Type B pancreatic cell (in vitro differentiated cells): ENCODE measurements at regions not wholly inside any gene's neighbourhood (a gene's known extent, or its start where the extent isn't known, plus 50 kb on each side); places are given as distances from the start of the nearest gene placed in this dataset.

Source experiments
- DNase-seq: peaks from one replicate; pipeline ENCODE4 v3.0.0; 2021; ENCODE audit warnings: mixed read lengths; ENCODE audit not compliant: unreplicated experiment; ENCODE audit errors: extremely low spot score
- H3K27ac Mint-ChIP-seq: 2 replicates; pipeline ENCODE4 v1.8.0; 2021; ENCODE audit warnings: mild to moderate bottlenecking, mixed read lengths
- H3K27me3 Mint-ChIP-seq: 2 replicates; pipeline ENCODE4 v1.8.0; 2021; ENCODE audit warnings: mixed read lengths
- H3K36me3 Mint-ChIP-seq: 2 replicates; pipeline ENCODE4 v1.8.0; 2021; ENCODE audit warnings: mixed read lengths
- H3K4me1 Mint-ChIP-seq: one replicate; pipeline ENCODE4 v1.8.0; 2021; ENCODE audit warnings: mixed read lengths; ENCODE audit not compliant: unreplicated experiment
- H3K4me3 Mint-ChIP-seq: 2 replicates; pipeline ENCODE4 v1.8.0; 2021; ENCODE audit warnings: mild to moderate bottlenecking, mixed read lengths
- H3K9me3 Mint-ChIP-seq: 2 replicates; pipeline ENCODE4 v1.8.0; 2021; ENCODE audit warnings: mixed read lengths
- TF ChIP-seq, protein P1 (sequence below): fragments of 200-600 bp; sonication (generic); conservative IDR thresholded peaks from 2 replicates; pipeline ENCODE4 v1.5.0; 2021; ENCODE audit warnings: antibody characterized with exemption, mild to moderate bottlenecking

DNA sequence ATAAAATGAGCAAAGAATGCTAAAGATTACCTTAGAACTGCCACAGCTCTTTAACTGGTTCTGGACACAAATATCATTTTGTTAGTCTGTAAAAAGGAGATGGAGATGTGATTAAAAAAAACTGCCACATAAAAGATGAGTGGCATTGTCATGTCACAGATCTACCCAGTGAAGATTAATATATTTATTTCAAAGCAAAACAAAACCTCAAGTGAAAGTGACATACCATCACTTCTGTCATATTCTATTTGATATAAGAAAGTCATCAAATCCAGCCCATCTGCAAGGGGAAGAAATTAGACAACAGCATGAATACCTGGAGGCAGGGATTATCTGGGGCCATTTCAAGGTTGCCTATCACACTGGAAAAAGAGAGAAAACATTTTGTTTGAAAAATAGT lies 417.6 kb upstream of the LRRTM4 start:
- H3K9me3 Mint-ChIP-seq: no peaks in the 10 kb centered on the region
- DNase-seq: no peak
- H3K27ac Mint-ChIP-seq: no peak overlapping the region
- no peaks in the 10 kb centered on the region for H3K4me1 Mint-ChIP-seq
- H3K36me3 Mint-ChIP-seq: no peaks in the 10 kb centered on the region
- no peak overlapping the region for H3K4me3 Mint-ChIP-seq
- no peaks in the 10 kb centered on the region for H3K27me3 Mint-ChIP-seq
- TF ChIP-seq, protein P1, sequence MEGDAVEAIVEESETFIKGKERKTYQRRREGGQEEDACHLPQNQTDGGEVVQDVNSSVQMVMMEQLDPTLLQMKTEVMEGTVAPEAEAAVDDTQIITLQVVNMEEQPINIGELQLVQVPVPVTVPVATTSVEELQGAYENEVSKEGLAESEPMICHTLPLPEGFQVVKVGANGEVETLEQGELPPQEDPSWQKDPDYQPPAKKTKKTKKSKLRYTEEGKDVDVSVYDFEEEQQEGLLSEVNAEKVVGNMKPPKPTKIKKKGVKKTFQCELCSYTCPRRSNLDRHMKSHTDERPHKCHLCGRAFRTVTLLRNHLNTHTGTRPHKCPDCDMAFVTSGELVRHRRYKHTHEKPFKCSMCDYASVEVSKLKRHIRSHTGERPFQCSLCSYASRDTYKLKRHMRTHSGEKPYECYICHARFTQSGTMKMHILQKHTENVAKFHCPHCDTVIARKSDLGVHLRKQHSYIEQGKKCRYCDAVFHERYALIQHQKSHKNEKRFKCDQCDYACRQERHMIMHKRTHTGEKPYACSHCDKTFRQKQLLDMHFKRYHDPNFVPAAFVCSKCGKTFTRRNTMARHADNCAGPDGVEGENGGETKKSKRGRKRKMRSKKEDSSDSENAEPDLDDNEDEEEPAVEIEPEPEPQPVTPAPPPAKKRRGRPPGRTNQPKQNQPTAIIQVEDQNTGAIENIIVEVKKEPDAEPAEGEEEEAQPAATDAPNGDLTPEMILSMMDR: no peak

GRCh38 chr2:77954931-77955330 lies 432.8 kb upstream of the LRRTM4 start:
- H3K9me3 Mint-ChIP-seq: no peaks in the 10 kb centered on the region

GRCh38 chr2:77962943-77963342 lies 440.8 kb upstream of the LRRTM4 start:
- TF ChIP-seq, protein P1: no peak
- H3K36me3 Mint-ChIP-seq: no peaks in the 10 kb centered on the region

More at GRCh38 chr2:77954931-77955330, 432.8 kb upstream of the LRRTM4 start:
- Mint-ChIP-seq H3K4me3 (no peak overlapping the region), H3K27ac (no peak overlapping the region), H3K36me3 (no peaks in the 10 kb centered on the region), H3K4me1 (no peaks in the 10 kb centered on the region), H3K27me3 (no peaks in the 10 kb centered on the region)
- DNase-seq: no peak
- TF ChIP-seq, protein P1: peak; percentile 54

DNA sequence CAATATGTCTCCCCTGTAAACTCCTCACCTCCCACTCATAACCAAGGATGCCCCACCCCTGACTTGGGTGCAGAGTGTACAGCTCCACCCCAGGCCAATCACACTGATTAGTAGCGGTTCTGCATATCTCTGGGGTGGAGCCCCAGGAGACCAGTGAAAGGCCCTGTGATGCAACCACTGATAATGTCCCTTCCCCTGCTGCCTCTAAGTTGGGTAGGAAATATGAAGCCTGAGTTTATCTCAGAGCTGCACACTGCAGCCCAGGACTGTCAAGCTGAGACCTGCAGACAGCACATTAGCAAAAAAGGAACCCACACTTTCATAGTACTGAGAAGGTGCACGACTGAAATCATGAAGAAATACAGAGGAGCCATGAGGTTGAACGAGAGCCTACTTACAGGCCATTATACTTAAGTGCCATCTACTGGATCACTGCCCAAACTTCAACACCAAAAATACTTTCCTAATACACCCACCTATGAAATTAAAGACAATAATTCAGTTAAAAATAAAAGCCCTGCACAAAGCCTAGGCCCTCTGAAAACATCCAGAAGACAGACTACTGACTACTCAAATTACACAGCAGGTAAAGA lies 455.4 kb upstream of the LRRTM4 start:
- peaks cover 13% of the 10 kb centered on the region for H3K9me3 Mint-ChIP-seq
- TF ChIP-seq, protein P1: peak; percentile 56
- no peaks in the 10 kb centered on the region for H3K27me3 Mint-ChIP-seq
- DNase-seq: no peak
- no peak overlapping the region for H3K27ac Mint-ChIP-seq
- H3K4me3 Mint-ChIP-seq: no peak overlapping the region
- peaks cover 3% of the 10 kb centered on the region for H3K4me1 Mint-ChIP-seq
- H3K36me3 Mint-ChIP-seq: no peaks in the 10 kb centered on the region

More at GRCh38 chr2:77962943-77963342, 440.8 kb upstream of the LRRTM4 start:
- H3K27me3 Mint-ChIP-seq: no peaks in the 10 kb centered on the region
- H3K4me3 Mint-ChIP-seq: no peak overlapping the region
- DNase-seq: no peak
- H3K4me1 Mint-ChIP-seq: no peaks in the 10 kb centered on the region
- no peak overlapping the region for H3K27ac Mint-ChIP-seq
- peaks cover 8% of the 10 kb centered on the region for H3K9me3 Mint-ChIP-seq

- Mint-ChIP-seq H3K9me3 (no peaks in the 10 kb centered on the region), H3K4me3 (no peak overlapping the region), H3K27me3 (no peaks in the 10 kb centered on the region), H3K36me3 (no peaks in the 10 kb centered on the region), H3K27ac (no peak overlapping the region), H3K4me1 (no peaks in the 10 kb centered on the region)
- no peak for DNase-seq
- TF ChIP-seq, protein P1: no peak
These were observed 473.0 kb upstream of the LRRTM4 start for GRCh38 chr2:77995161-77995560.
